HPDE6-E6E7 (cell line): ENCODE measurements at regions not wholly inside any gene's neighbourhood (a gene's known extent, or its start where the extent isn't known, plus 50 kb on each side); places are given as distances from the start of the nearest gene placed in this dataset.
"Not testable (repeated sequence)": the region's sequence is repeated elsewhere in the genome, so short reads cannot be mapped to it uniquely, and the experiment has no call there.

Experiments
- DNase-seq: peaks from one replicate; pipeline ENCODE4 v3.0.0; 2011; ENCODE audit warnings: missing footprints; ENCODE audit errors: extremely low spot score

GRCh38 chr2:118791483-118791882, 56.0 kb downstream of the EN1 start:
- DNase-seq = no peak

DNA sequence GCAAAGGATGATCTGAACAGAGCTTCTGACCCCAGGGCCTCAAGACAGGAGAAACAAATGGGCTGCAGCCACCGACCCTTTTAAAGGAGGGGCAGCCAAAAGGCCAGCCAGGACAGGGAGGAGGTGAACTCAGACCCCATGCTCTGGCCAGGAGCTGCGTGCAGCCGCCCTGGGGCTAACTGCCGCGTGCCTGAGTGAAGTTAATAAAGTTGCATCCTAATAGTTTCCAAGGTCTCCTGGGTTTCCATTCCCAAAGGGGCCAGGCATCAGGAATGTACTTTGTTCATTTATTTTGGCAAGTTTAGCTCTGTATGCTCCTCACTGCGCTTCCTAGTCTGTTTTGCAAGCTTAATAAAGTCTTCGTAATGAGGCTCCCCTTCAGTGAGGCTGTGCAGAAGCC, 60.7 kb downstream of the EN1 start:
- DNase-seq = no peak

- DNase-seq = no peak
Measured at GRCh38 chr2:118784860-118785259, 62.6 kb downstream of the EN1 start.

DNA sequence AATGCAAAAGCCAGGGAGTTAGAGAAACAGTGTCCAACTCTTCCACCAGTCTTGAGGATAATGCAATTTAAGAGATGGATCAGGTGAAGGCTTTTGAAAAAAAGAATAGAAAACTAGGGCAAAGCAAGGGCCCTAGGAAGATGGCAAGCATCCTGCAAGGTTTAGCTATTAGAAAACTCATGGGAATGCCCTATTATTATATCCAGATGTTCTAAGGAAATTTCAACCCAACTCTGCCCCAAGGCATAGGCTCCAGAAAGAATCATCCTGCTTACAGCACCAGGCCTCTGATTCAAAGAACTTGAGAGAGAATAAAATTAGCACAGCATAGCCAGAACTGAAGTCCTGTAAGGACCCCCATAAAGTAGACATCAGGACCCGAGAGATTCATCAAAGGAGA, 68.1 kb downstream of the EN1 start:
- no peak for DNase-seq

GRCh38 chr2:118774458-118775133, 72.9 kb downstream of the EN1 start:
- peak; percentile 52 for DNase-seq

- no peak for DNase-seq
Measured at GRCh38 chr2:118773826-118774225, 73.6 kb downstream of the EN1 start.

DNA sequence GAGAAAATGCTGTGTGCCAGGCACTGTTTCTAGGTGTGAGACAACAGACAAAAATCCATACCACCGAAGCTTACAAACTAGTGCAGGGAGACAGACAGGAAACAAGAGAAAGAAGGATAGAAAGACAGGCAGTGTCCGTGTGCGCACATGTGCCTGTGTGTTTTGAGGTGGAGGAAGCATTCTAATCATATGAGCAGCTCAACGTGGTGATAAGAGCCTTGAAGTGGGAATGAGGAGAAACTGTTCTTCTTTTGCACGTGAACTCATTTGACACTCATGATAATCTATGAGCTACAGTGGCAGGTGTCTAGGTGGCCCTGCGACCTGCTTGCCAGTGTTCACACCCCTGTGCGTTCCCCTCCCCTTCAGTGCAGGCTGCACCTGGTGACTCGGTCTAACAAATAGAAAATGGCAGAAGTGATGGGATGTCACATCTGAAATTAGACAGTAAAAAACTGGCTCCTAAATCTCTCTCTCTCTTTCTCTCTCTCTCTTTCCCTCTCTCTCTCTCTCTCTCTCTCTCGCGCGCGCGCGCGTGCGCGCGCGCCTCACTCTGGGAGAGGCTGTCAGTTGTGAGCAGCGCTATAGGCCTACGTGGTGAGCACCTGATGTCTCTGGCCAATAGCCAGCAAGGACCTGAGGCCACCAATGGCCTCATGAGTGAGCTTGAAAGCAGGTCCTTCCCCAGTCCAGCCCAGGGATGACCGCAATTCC, 74.8 kb downstream of the EN1 start:
- no peak for DNase-seq

DNA sequence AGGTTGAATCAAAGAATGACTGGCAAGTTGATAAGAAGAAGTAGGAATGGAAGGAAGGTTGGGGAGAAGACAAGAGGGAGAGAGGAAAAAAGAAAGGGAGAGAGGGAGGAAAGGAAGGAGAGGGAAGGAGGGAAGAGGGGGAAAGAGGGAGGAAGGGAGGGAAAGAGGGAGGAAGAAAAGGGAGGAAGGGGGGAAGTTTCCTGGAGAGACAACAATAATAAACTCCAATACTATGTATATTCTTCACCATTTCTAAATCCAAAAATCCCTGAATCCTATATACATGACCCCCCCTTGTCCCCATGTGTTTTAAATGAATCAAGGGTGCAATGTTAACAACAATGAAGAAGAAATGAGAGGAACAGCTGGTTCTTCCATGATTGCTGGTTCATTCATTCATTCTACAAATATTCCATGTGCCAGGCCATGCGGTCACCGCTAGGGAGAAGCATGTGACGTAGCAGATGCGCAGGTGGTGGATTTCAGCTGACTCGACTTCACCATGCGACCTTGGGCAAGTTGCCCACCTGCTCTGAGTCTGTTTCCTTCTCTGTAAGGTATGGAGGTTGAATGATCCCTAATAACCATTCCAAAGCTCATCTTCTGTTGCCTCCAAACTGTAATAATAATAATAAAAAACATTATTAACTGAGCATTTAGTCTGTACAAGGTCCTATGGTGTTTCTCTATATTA, 77.6 kb downstream of the EN1 start:
- no peak for DNase-seq

- DNase-seq = no peak
Measured at GRCh38 chr2:118766871-118767270, 80.6 kb downstream of the EN1 start.

GRCh38 chr2:118764855-118765254, 82.6 kb downstream of the EN1 start:
- no peak for DNase-seq

DNA sequence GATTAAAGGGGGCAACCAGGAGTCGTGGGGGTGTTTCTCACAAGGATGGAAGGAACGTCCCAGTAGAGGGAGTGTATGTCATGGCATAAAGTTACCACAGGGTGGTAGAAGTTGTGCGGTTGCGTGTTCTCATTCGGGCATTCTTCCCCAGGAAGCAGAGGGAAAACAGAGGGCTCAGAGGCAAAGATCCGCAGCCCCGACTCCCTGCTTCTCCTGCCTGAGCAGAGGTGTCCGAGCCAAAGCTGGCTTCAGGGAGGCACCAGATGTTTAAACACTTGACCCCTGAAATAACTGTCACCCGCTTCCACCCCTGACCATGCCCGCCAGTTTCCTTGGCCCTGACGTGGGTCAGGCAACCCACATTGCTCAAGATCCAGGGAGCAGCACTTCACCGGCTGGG, 83.7 kb downstream of the EN1 start:
- DNase-seq = no peak

- DNase-seq = no peak
Measured at GRCh38 chr2:118762290-118762689, 85.2 kb downstream of the EN1 start.

- no peak for DNase-seq
Measured at GRCh38 chr2:118761771-118762170, 85.7 kb downstream of the EN1 start.

DNA sequence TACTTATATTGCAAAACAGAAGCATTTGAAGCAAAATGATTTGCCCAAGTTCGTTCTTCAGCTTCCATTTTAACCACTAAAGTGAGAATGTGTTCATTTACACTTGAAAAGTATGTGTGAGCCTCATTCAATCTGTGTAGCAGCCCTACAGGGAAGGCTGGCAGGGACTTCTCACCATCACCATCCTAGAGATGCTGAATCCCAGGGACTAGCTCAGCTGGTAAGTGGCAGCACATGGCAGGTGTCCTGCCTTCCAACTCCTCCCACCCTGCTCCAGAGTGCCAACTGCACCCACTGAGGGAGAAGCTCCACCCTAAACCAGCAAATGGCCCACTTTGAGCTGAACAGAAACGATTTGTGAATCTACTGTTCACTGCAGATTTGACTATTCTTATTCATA, 91.5 kb downstream of the EN1 start:
- DNase-seq = no peak

DNA sequence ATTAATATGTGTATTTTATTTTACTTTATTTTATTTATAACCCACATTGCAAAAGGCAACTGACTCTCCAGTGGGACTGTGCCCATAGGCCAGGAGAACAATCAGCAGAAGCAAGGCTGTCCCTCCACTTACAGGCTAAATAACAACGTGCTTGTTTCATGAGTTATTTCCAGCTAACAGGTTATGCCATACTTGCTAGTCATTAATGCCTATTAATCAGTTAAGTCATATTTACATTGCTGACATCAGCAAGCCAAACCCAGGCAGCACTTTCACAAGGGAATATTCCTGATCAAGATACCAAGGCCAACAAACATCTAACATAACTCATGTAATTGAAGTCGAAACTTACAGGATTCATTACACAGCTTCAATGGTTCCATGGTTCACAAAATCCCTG, 92.1 kb downstream of the EN1 start:
- no peak for DNase-seq

DNA sequence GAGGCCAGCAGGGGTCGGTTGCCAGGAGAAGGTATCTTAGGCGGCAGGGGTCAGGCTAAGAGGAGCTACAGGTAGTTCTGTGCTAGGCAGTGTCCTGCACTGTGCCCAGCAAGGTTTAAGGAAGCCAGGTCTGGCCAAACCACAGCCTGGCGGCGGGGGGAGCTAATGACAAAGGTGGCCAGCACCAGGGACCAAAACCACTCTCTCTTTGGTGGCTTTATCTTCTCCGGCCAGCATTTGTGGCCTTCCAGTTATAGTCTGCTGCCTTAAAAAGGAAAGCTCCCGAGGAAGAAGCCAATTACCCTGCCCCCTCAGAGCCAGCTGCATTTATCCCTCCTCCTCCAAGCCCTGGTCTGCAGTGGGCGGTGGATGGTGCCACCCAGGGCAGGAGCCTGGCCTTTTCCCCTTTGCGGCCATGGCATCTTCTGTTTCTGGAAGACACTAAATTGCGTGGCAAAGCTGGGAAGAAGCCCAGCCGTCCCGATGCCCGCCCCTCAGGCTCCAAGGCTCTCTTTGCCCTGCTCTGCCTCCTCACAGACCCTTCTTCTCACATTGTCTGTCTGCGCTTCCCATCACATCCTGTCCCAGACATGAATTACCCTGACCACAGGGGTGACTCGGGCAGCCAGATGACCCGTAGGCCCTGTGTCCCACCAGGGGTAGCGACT, 94.6 kb downstream of the EN1 start:
- DNase-seq = no peak

DNA sequence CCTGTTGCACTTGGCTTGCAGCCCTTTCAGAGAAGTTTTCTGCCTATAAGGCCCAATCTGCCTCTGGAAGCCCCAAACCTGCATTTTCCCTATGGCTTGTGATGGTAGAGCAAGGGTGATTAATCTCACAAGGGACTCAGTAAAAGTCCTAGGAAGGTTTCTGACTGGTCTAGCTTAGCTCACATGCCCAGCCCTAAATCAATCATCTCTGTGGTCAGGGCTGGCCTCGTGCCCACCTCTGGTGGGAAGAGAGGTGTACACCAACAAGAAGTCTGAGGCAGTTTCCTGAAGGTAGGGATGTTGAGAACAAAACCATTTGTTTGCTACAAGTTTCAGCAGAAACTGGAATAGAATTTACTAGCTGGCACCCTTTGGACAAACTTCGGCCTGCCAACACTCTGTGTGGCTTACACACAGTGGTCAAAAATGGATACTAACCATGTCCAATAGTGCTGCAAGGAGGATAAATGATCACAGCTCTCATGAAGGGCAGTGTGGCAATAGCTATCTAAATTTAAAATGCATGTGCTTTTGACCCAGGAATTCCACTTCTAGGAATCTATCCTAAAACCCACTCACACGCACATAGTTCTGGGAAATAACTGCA, 96.4 kb downstream of the EN1 start:
- DNase-seq = no peak

DNA sequence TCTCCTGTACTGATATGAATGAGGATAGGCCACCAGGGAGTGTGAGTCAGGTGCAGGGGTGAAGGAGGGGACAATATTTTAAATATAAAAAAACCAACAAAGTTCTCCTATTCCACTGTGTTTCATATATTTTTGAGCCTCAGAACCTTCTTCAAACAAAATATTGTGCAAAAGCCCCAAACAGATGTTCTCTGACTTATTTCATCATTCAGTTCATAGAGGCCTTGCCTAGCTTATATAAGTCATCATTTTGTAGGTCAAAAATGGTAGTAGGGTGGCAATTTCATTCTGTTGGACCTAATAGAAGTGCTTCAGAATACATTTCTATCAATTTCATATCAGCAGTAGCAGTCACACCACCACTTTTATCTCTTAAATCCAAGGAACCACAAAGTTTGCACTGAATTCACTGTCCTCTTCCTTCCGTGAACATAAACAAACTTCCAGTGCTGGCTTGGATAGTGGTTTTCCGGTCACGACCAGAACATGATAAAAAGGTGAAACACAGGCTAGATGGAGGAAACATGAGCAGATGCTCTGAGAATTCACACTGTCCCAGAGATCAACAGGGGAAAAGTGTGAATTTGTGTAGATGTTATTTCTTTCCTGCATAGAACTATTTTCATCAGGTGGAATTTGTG, 99.1 kb downstream of the EN1 start:
- DNase-seq = no peak

- DNase-seq = no peak
Measured at GRCh38 chr2:118747637-118748036, 99.8 kb downstream of the EN1 start.

GRCh38 chr2:118747066-118747465, 100.4 kb downstream of the EN1 start:
- no peak for DNase-seq

- DNase-seq = not testable (repeated sequence)
Measured at GRCh38 chr2:118744682-118745181, 102.7 kb downstream of the EN1 start.
